Astrocyte (in vitro differentiated cells and primary cell): ENCODE measurements at regions not wholly inside any gene's neighbourhood (a gene's known extent, or its start where the extent isn't known, plus 50 kb on each side); places are given as distances from the start of the nearest gene placed in this dataset.

Source experiments
- DNase-seq: peaks from one replicate; pipeline ENCODE4 v3.0.0-alpha.2; 2010; ENCODE audit warnings: low read depth
- FAIRE-seq: peaks from 2 replicates; lab custom pipeline; 2011; peaks lifted over from hg19 to GRCh38; lab: Jason Lieb, UNC
- H2AFZ ChIP-seq: 2 replicates; pipeline ENCODE4 v1.6.0; 2012; ENCODE audit warnings: low read depth, low read length, inconsistent platforms
- H3K27ac ChIP-seq: 2 replicates; pipeline ENCODE4 v1.5.1; 2011; ENCODE audit warnings: low read depth, low read length, inconsistent platforms
- H3K27me3 ChIP-seq: 2 replicates; pipeline ENCODE4 v1.6.0; 2011; ENCODE audit warnings: low read length, inconsistent platforms; ENCODE audit not compliant: insufficient read depth
- H3K36me3 ChIP-seq: 2 replicates; pipeline ENCODE4 v1.5.1; 2011; ENCODE audit warnings: low read length, inconsistent platforms; ENCODE audit not compliant: insufficient read depth
- H3K4me1 ChIP-seq: 2 replicates; pipeline ENCODE4 v1.5.1; 2011; ENCODE audit warnings: low read length, inconsistent platforms; ENCODE audit not compliant: insufficient read depth
- H3K4me2 ChIP-seq: 2 replicates; pipeline ENCODE4 v1.6.0; 2012; ENCODE audit warnings: low read length, inconsistent platforms
- H3K4me3 ChIP-seq: 2 replicates; pipeline ENCODE4 v1.5.1; 2011; ENCODE audit warnings: low read depth, mild to moderate bottlenecking, low read length, inconsistent platforms; ENCODE audit not compliant: insufficient read depth
- H3K79me2 ChIP-seq: 2 replicates; pipeline ENCODE4 v1.6.0; 2012; ENCODE audit warnings: mild to moderate bottlenecking, low read length, inconsistent platforms; ENCODE audit not compliant: insufficient read depth
- H3K9ac ChIP-seq: 2 replicates; pipeline ENCODE4 v1.6.0; 2012; ENCODE audit warnings: mild to moderate bottlenecking, low read length, inconsistent platforms
- H3K9me3 ChIP-seq: 2 replicates; pipeline ENCODE4 v1.5.1; 2012; ENCODE audit warnings: low read depth, mild to moderate bottlenecking, low read length, inconsistent platforms; ENCODE audit not compliant: insufficient read depth
- H4K20me1 ChIP-seq: 2 replicates; pipeline ENCODE4 v1.6.0; 2012; ENCODE audit warnings: low read length, inconsistent platforms; ENCODE audit not compliant: insufficient read depth
- H3K27ac Mint-ChIP-seq: one replicate; pipeline ENCODE4 v1.8.0; 2021; ENCODE audit warnings: mild to moderate bottlenecking, mixed read lengths; ENCODE audit not compliant: unreplicated experiment
- H3K27me3 Mint-ChIP-seq: one replicate; pipeline ENCODE4 v1.8.0; 2021; ENCODE audit warnings: low read depth, mixed read lengths; ENCODE audit not compliant: unreplicated experiment
- H3K36me3 Mint-ChIP-seq: one replicate; pipeline ENCODE4 v1.8.0; 2021; ENCODE audit warnings: low read depth, mixed read lengths; ENCODE audit not compliant: unreplicated experiment
- H3K4me1 Mint-ChIP-seq: one replicate; pipeline ENCODE4 v1.8.0; 2021; ENCODE audit warnings: low read depth, mixed read lengths; ENCODE audit not compliant: unreplicated experiment
- H3K4me3 Mint-ChIP-seq: one replicate; pipeline ENCODE4 v1.8.0; 2021; ENCODE audit warnings: mild to moderate bottlenecking, moderate library complexity, mixed read lengths; ENCODE audit not compliant: unreplicated experiment
- H3K9me3 Mint-ChIP-seq: one replicate; pipeline ENCODE4 v1.8.0; 2021; ENCODE audit warnings: mild to moderate bottlenecking, mixed read lengths; ENCODE audit not compliant: unreplicated experiment
- CTCF ChIP-seq: IDR thresholded peaks from 2 replicates; pipeline ENCODE4 v1.5.1; 2011; ENCODE audit warnings: low read depth, mild to moderate bottlenecking, inconsistent platforms, low read length, moderate library complexity; ENCODE audit not compliant: insufficient read depth
- EZH2 ChIP-seq: IDR thresholded peaks from 2 replicates; pipeline ENCODE4 v1.6.1; 2012; ENCODE audit warnings: mild to moderate bottlenecking, low read length, inconsistent platforms; ENCODE audit not compliant: insufficient read depth

- TF ChIP-seq EZH2 (no peak), CTCF (no peak)
- FAIRE-seq (no peak), DNase-seq (peak; percentile 25)
- H3K79me2 ChIP-seq, result no peaks in the 10 kb centered on the region
- H3K36me3 ChIP-seq, result no peaks in the 10 kb centered on the region
- Mint-ChIP-seq H3K27ac (no peak overlapping the region), H3K4me1 (peaks cover 15% of the 10 kb centered on the region), H3K36me3 (peaks cover 1% of the 10 kb centered on the region), H3K27me3 (no peaks in the 10 kb centered on the region), H3K9me3 (peaks cover 3% of the 10 kb centered on the region), H3K4me3 (no peak overlapping the region)
- H3K4me3 ChIP-seq, result no peak overlapping the region
- no peaks in the 10 kb centered on the region for H3K9me3 ChIP-seq
- H3K4me2 ChIP-seq, result no peak overlapping the region
- H4K20me1 ChIP-seq, result no peaks in the 10 kb centered on the region
- H3K27me3 ChIP-seq, result no peaks in the 10 kb centered on the region
- no peak overlapping the region for H3K9ac ChIP-seq
- H2AFZ ChIP-seq, result no peak overlapping the region
- H3K27ac ChIP-seq, result no peak overlapping the region
- peaks cover 5% of the 10 kb centered on the region for H3K4me1 ChIP-seq
These were observed 371.8 kb upstream of the NOCT start for GRCh38 chr4:138643827-138644226.

DNA sequence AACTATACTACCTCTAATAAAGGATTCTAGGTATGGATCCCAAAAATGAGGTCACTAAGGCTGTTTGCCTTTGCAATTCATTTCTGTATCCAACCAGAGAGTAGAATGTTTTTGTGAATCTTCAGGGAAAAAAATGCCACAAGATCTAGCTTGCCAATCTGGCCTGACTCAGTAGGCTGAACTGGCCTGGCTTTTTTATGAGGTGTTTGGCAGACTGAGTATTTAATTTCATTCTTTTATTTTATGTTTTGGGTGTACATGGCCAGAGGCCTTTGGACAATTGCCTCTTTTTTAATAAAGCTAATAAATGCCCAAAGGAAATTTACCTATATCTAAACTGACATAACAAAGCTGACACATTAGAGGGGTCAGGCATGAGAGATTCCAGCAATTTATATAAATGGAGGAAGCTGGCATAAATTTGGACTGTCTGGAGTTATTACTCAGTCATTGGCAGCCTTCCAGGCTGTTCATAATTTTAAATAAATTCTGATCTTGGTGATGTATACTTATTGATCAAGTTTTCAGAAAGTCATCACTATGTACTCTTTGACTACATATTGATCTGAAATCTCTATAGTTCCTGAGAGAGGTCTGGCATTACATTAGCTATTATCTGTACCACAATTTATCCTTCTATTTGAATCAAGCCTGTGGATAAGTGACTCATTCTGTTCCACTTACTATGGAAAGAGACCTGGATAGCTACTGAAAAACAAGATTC is 376.4 kb upstream of the NOCT start:
- H3K36me3 ChIP-seq, result no peaks in the 10 kb centered on the region
- Mint-ChIP-seq H3K4me3 (no peak overlapping the region), H3K27ac (no peak overlapping the region), H3K4me1 (peaks cover 3% of the 10 kb centered on the region), H3K9me3 (no peaks in the 10 kb centered on the region), H3K36me3 (no peaks in the 10 kb centered on the region), H3K27me3 (no peaks in the 10 kb centered on the region)
- no peaks in the 10 kb centered on the region for H4K20me1 ChIP-seq
- no peak overlapping the region for H3K9ac ChIP-seq
- no peaks in the 10 kb centered on the region for H3K9me3 ChIP-seq
- H3K27me3 ChIP-seq, result no peaks in the 10 kb centered on the region
- H3K79me2 ChIP-seq, result no peaks in the 10 kb centered on the region
- TF ChIP-seq EZH2 (no peak), CTCF (no peak)
- peaks cover 5% of the 10 kb centered on the region for H3K4me1 ChIP-seq
- peak overlapping the region; percentile 2 for H3K27ac ChIP-seq
- H3K4me3 ChIP-seq, result no peak overlapping the region
- FAIRE-seq (no peak), DNase-seq (peak; percentile 57)
- no peak overlapping the region for H3K4me2 ChIP-seq
- H2AFZ ChIP-seq, result no peak overlapping the region

- Histone ChIP-seq H3K4me1 (peaks cover 12% of the 10 kb centered on the region), H3K9ac (no peak overlapping the region), H4K20me1 (no peaks in the 10 kb centered on the region), H3K4me2 (no peak overlapping the region), H3K27me3 (no peaks in the 10 kb centered on the region), H2AFZ (no peak overlapping the region), H3K36me3 (no peaks in the 10 kb centered on the region), H3K27ac (no peak overlapping the region), H3K4me3 (no peak overlapping the region), H3K9me3 (no peaks in the 10 kb centered on the region), H3K79me2 (no peaks in the 10 kb centered on the region)
- H3K27me3 Mint-ChIP-seq, result no peaks in the 10 kb centered on the region
- H3K4me1 Mint-ChIP-seq, result peaks cover 8% of the 10 kb centered on the region
- no peaks in the 10 kb centered on the region for H3K9me3 Mint-ChIP-seq
- no peak for FAIRE-seq
- H3K4me3 Mint-ChIP-seq, result no peak overlapping the region
- DNase-seq, result no peak
- H3K27ac Mint-ChIP-seq, result no peak overlapping the region
- TF ChIP-seq EZH2, result no peak
- TF ChIP-seq CTCF, result no peak
- H3K36me3 Mint-ChIP-seq, result no peaks in the 10 kb centered on the region
These were observed 378.8 kb upstream of the NOCT start for GRCh38 chr4:138636781-138637180.
